WTC11 (cell line): ENCODE measurements at regions not wholly inside any gene's neighbourhood (a gene's known extent, or its start where the extent isn't known, plus 50 kb on each side); places are given as distances from the start of the nearest gene placed in this dataset.

Experiments used
- ATF1 ChIP-seq: sonication (generic); formaldehyde crosslinking; IDR thresholded peaks from 2 replicates; pipeline ENCODE4 v1.8.1; 2023; ENCODE audit warnings: mild to moderate bottlenecking, moderate library complexity, missing genetic modification reagents
- ELF4 ChIP-seq: sonication (generic); formaldehyde crosslinking; IDR thresholded peaks from 2 replicates; pipeline ENCODE4 v1.8.1; 2022; ENCODE audit warnings: low read depth, mild to moderate bottlenecking, moderate library complexity, missing genetic modification reagents
- FOXP1 ChIP-seq: sonication (generic); formaldehyde crosslinking; IDR thresholded peaks from 2 replicates; pipeline ENCODE4 v1.8.0; 2022; ENCODE audit warnings: missing genetic modification reagents, mild to moderate bottlenecking, moderate library complexity, borderline replicate concordance
- NFE2L1 ChIP-seq: sonication (generic); formaldehyde crosslinking; IDR thresholded peaks from 2 replicates; pipeline ENCODE4 v1.8.1; 2023; ENCODE audit warnings: missing genetic modification reagents
- ZNF317 ChIP-seq: sonication (generic); formaldehyde crosslinking; IDR thresholded peaks from 2 replicates; pipeline ENCODE4 v1.8.1; 2023; ENCODE audit warnings: low read depth, mild to moderate bottlenecking, moderate library complexity, missing genetic modification reagents, borderline replicate concordance
- TF ChIP-seq, protein P1 (sequence below): fragments of 200-600 bp; IDR thresholded peaks from 2 replicates; pipeline ENCODE4 v1.8.0; 2022; ENCODE audit warnings: antibody characterized with exemption
- TF ChIP-seq, protein P2 (sequence below): sonication (generic); formaldehyde crosslinking; IDR thresholded peaks from 2 replicates; pipeline ENCODE4 v1.8.1; 2023; ENCODE audit warnings: mild to moderate bottlenecking, moderate library complexity, missing genetic modification reagents
- TF ChIP-seq, protein P3 (sequence below): sonication (generic); formaldehyde crosslinking; IDR thresholded peaks from 2 replicates; pipeline ENCODE4 v1.8.1; 2022; ENCODE audit warnings: low read depth, missing genetic modification reagents, borderline replicate concordance

DNA sequence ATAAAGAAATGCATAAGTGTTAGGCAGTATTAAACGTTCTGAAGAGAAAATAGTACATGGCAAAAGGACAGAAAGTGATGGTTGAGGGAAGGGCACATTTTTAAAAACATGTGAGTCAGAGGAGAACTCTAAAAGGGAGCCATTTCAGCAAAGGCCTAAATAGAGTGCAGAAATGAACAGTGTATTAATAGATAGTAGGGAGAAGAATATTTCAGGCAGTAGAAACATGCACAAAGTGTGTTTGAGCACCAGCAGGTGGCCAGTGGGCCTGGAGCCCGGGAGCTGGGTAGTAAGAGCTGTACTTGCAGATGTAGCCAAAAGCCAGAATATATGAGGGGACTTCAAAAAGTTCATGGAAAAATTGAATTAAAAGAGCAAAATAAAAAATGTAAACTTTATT, 288.1 kb upstream of the FIGN start:
- TF ChIP-seq, protein P1, sequence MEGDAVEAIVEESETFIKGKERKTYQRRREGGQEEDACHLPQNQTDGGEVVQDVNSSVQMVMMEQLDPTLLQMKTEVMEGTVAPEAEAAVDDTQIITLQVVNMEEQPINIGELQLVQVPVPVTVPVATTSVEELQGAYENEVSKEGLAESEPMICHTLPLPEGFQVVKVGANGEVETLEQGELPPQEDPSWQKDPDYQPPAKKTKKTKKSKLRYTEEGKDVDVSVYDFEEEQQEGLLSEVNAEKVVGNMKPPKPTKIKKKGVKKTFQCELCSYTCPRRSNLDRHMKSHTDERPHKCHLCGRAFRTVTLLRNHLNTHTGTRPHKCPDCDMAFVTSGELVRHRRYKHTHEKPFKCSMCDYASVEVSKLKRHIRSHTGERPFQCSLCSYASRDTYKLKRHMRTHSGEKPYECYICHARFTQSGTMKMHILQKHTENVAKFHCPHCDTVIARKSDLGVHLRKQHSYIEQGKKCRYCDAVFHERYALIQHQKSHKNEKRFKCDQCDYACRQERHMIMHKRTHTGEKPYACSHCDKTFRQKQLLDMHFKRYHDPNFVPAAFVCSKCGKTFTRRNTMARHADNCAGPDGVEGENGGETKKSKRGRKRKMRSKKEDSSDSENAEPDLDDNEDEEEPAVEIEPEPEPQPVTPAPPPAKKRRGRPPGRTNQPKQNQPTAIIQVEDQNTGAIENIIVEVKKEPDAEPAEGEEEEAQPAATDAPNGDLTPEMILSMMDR: no peak
- TF ChIP-seq NFE2L1 (CRISPR knock-in tag): no peak
- TF ChIP-seq, protein P2, sequence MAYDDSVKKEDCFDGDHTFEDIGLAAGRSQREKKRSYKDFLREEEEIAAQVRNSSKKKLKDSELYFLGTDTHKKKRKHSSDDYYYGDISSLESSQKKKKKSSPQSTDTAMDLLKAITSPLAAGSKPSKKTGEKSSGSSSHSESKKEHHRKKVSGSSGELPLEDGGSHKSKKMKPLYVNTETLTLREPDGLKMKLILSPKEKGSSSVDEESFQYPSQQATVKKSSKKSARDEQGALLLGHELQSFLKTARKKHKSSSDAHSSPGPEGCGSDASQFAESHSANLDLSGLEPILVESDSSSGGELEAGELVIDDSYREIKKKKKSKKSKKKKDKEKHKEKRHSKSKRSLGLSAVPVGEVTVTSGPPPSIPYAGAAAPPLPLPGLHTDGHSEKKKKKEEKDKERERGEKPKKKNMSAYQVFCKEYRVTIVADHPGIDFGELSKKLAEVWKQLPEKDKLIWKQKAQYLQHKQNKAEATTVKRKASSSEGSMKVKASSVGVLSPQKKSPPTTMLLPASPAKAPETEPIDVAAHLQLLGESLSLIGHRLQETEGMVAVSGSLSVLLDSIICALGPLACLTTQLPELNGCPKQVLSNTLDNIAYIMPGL (CRISPR knock-in tag): no peak
- TF ChIP-seq ATF1 (CRISPR knock-in tag): no peak
- TF ChIP-seq ELF4 (CRISPR knock-in tag): no peak
- no peak for TF ChIP-seq FOXP1 (CRISPR knock-in tag)
- no peak for TF ChIP-seq ZNF317 (CRISPR knock-in tag)
- TF ChIP-seq, protein P3, sequence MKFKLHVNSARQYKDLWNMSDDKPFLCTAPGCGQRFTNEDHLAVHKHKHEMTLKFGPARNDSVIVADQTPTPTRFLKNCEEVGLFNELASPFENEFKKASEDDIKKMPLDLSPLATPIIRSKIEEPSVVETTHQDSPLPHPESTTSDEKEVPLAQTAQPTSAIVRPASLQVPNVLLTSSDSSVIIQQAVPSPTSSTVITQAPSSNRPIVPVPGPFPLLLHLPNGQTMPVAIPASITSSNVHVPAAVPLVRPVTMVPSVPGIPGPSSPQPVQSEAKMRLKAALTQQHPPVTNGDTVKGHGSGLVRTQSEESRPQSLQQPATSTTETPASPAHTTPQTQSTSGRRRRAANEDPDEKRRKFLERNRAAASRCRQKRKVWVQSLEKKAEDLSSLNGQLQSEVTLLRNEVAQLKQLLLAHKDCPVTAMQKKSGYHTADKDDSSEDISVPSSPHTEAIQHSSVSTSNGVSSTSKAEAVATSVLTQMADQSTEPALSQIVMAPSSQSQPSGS (CRISPR knock-in tag): no peak
